Vagina (tissue), 2 donors: ENCODE measurements at regions not wholly inside any gene's neighbourhood (a gene's known extent, or its start where the extent isn't known, plus 50 kb on each side); places are given as distances from the start of the nearest gene placed in this dataset.

Experiments
- DNase-seq, 2 donors: peaks; one replicate each; pipeline ENCODE4 v3.0.0-alpha.2; 2017; ENCODE audit errors: extremely low spot score in 2 of 2
- H3K27ac ChIP-seq: fragments of 200-600 bp; sonication (generic); one replicate; pipeline ENCODE4 v1.5.1; 2019
- H3K27me3 ChIP-seq: fragments of 200-600 bp; sonication (generic); one replicate; pipeline ENCODE4 v1.5.1; 2019
- H3K36me3 ChIP-seq, 2 donors: fragments of 200-600 bp; sonication (generic); one replicate each; pipeline ENCODE4 v1.5.1; 2017 to 2019
- H3K4me1 ChIP-seq: fragments of 200-600 bp; sonication (generic); one replicate; pipeline ENCODE4 v1.5.1; 2019
- H3K4me3 ChIP-seq, 2 donors: fragments of 200-600 bp; sonication (generic); 1 replicate in 1 of 2; 2 replicates in 1 of 2; pipeline ENCODE4 v1.5.1; 2016 to 2019
- H3K9me3 ChIP-seq: fragments of 200-600 bp; sonication (generic); one replicate; pipeline ENCODE4 v1.5.1; 2019
- CTCF ChIP-seq, 3 experiments: fragments of 450-650 bp in 2 of 3; fragments of 200-600 bp in 1 of 3; sonication (generic) in 1 of 3; IDR thresholded peaks; one replicate each; pipeline ENCODE4 v1.5.1; 2017 to 2019; ENCODE audit warnings: antibody characterized with exemption in 3 of 3, mild to moderate bottlenecking in 2 of 3, moderate library complexity in 2 of 3
- POLR2A ChIP-seq, 2 donors: fragments of 450-650 bp; IDR thresholded peaks; one replicate each; pipeline ENCODE4 v1.6.1; 2017; ENCODE audit warnings: antibody characterized with exemption in 2 of 2, mild to moderate bottlenecking in 2 of 2, moderate library complexity in 2 of 2
- POLR2AphosphoS5 ChIP-seq, 2 donors: sonication (generic); formaldehyde crosslinking; IDR thresholded peaks; one replicate each; pipeline ENCODE4 v1.9.0; 2017; ENCODE audit warnings: antibody characterized with exemption in 2 of 2, mild to moderate bottlenecking in 2 of 2, low read depth in 1 of 2; ENCODE audit not compliant: insufficient read depth in 1 of 2
- intact Hi-C: fragments of 100-400 bp; cut with DNase I; formaldehyde crosslinking; loops from one replicate; pipeline ENCODE4 v1.15.1; 2023

DNA sequence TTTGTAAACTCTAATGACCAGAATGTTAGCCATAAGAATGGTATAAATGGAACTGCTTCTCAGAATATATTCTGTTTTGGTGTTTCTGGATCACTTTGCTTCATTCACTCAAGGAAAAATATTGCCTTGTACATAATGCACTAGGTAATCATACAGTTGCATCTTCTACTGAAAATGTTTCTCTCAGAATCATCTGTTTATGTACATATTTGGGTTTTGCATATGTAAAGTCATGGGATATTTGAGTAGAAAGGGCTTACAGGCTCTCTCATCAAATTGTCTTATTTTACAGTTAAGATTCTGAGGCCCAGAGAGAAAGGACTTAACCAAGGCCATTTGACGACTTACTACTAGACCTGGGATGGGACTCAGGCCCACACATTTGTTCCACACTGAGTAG is 97.8 kb upstream of the PALM2AKAP2 start:
- TF ChIP-seq CTCF (IDR thresholded peaks at IDR 0.05), result no peak
- no peak for TF ChIP-seq POLR2AphosphoS5 (IDR thresholded peaks at IDR 0.05; ENCODE audit: insufficient read depth in 1 of 2, low read depth in 1 of 2)
- TF ChIP-seq POLR2A (IDR thresholded peaks at IDR 0.05), result no peak
- no peak for DNase-seq
- no peak overlapping the region for H3K4me3 ChIP-seq
- intact Hi-C loops, result no loop called here
- no peak overlapping the region for H3K27ac ChIP-seq
- no peaks in the 10 kb centered on the region for H3K36me3 ChIP-seq
- H3K27me3 ChIP-seq, result no peaks in the 10 kb centered on the region
- H3K9me3 ChIP-seq, result peaks cover 4% of the 10 kb centered on the region
- H3K4me1 ChIP-seq, result no peaks in the 10 kb centered on the region

GRCh38 chr9:109683521-109683920 is 96.5 kb upstream of the PALM2AKAP2 start:
- Histone ChIP-seq H3K4me3 (no peak overlapping the region), H3K9me3 (peaks cover 4% of the 10 kb centered on the region), H3K27ac (no peak overlapping the region), H3K4me1 (no peaks in the 10 kb centered on the region), H3K27me3 (no peaks in the 10 kb centered on the region), H3K36me3 (no peaks in the 10 kb centered on the region)
- TF ChIP-seq POLR2A (IDR thresholded peaks at IDR 0.05) (no peak), CTCF (IDR thresholded peaks at IDR 0.05) (no peak), POLR2AphosphoS5 (IDR thresholded peaks at IDR 0.05; ENCODE audit: insufficient read depth in 1 of 2, low read depth in 1 of 2) (no peak)
- intact Hi-C loops, result no loop called here
- no peak for DNase-seq

GRCh38 chr9:109689701-109690100 is 90.3 kb upstream of the PALM2AKAP2 start:
- H3K9me3 ChIP-seq, result peaks cover 4% of the 10 kb centered on the region
- H3K36me3 ChIP-seq, result no peaks in the 10 kb centered on the region
- H3K27ac ChIP-seq, result no peak overlapping the region
- H3K4me1 ChIP-seq, result no peaks in the 10 kb centered on the region
- DNase-seq, result no peak
- intact Hi-C loops, result no loop called here
- no peak overlapping the region for H3K4me3 ChIP-seq
- TF ChIP-seq POLR2AphosphoS5 (IDR thresholded peaks at IDR 0.05; ENCODE audit: insufficient read depth in 1 of 2, low read depth in 1 of 2), result no peak
- no peak for TF ChIP-seq CTCF (IDR thresholded peaks at IDR 0.05)
- no peak for TF ChIP-seq POLR2A (IDR thresholded peaks at IDR 0.05)
- no peaks in the 10 kb centered on the region for H3K27me3 ChIP-seq

DNA sequence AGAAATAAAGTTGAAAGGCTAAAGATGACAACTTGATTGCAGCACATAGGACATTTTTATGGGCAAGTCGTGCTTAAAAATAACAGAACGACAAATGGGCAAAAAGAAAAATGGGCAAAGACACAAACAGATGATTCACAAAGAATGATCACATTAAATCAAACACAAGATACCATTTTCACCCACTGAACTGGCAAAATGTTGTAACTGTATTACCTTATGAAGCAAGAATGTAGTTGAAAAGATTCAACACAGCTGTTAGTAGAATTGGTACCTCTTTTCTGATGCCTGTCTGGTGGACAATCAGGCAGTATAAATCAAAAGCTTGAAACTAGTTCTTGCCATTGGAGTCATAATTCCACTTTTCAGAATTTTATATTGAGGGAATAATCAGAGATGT is 81.0 kb upstream of the PALM2AKAP2 start:
- Histone ChIP-seq H3K4me3 (no peak overlapping the region), H3K27ac (no peak overlapping the region), H3K4me1 (no peaks in the 10 kb centered on the region), H3K27me3 (no peaks in the 10 kb centered on the region), H3K36me3 (no peaks in the 10 kb centered on the region), H3K9me3 (no peaks in the 10 kb centered on the region)
- TF ChIP-seq POLR2A (IDR thresholded peaks at IDR 0.05) (no peak), POLR2AphosphoS5 (IDR thresholded peaks at IDR 0.05; ENCODE audit: insufficient read depth in 1 of 2, low read depth in 1 of 2) (no peak), CTCF (IDR thresholded peaks at IDR 0.05) (no peak)
- DNase-seq, result no peak
- intact Hi-C loops, result no loop called here

GRCh38 chr9:109704546-109704945 is 75.5 kb upstream of the PALM2AKAP2 start:
- Histone ChIP-seq H3K9me3 (no peaks in the 10 kb centered on the region), H3K4me3 (no peak overlapping the region), H3K27me3 (no peaks in the 10 kb centered on the region), H3K27ac (no peak overlapping the region), H3K4me1 (no peaks in the 10 kb centered on the region), H3K36me3 (no peaks in the 10 kb centered on the region)
- intact Hi-C loops, result no loop called here
- TF ChIP-seq CTCF (IDR thresholded peaks at IDR 0.05) (no peak), POLR2A (IDR thresholded peaks at IDR 0.05) (no peak), POLR2AphosphoS5 (IDR thresholded peaks at IDR 0.05; ENCODE audit: insufficient read depth in 1 of 2, low read depth in 1 of 2) (no peak)
- DNase-seq, result no peak
